Hippocampal formation (tissue), 2 donors: ENCODE measurements at regions not wholly inside any gene's neighbourhood (a gene's known extent, or its start where the extent isn't known, plus 50 kb on each side); places are given as distances from the start of the nearest gene placed in this dataset.
"Not testable (repeated sequence)": the region's sequence is repeated elsewhere in the genome, so short reads cannot be mapped to it uniquely, and the experiment has no call there.

Source experiments
- DNase-seq, 2 donors: peaks; one replicate each; lab custom pipeline; 2025; lab: John Stamatoyannopoulos, UW

GRCh38 chr21:27326301-27326700 lies 359.4 kb upstream of the ADAMTS5 start:
- DNase-seq, result no peak

- no peak for DNase-seq
Measured at GRCh38 chr21:27323331-27323730, 356.4 kb upstream of the ADAMTS5 start.

- peak in 1 of 2 donors; percentile 16 for DNase-seq
Measured at GRCh38 chr21:27321791-27322190, 354.9 kb upstream of the ADAMTS5 start.

GRCh38 chr21:27320868-27321267 lies 354.0 kb upstream of the ADAMTS5 start:
- peak in 1 of 2 donors; percentile 27 for DNase-seq

GRCh38 chr21:27317601-27318000 lies 350.7 kb upstream of the ADAMTS5 start:
- DNase-seq, result not testable (repeated sequence)

GRCh38 chr21:27315373-27315772 lies 348.5 kb upstream of the ADAMTS5 start:
- no peak for DNase-seq

GRCh38 chr21:27314131-27314530 lies 347.2 kb upstream of the ADAMTS5 start:
- no peak for DNase-seq

GRCh38 chr21:27306791-27307775 lies 340.2 kb upstream of the ADAMTS5 start:
- no peak for DNase-seq

- DNase-seq, result no peak
Measured at GRCh38 chr21:27306206-27306605, 339.3 kb upstream of the ADAMTS5 start.

GRCh38 chr21:27301220-27301619 lies 334.3 kb upstream of the ADAMTS5 start:
- DNase-seq, result no peak

GRCh38 chr21:27300770-27301169 lies 333.9 kb upstream of the ADAMTS5 start:
- no peak for DNase-seq

GRCh38 chr21:27298465-27298864 lies 331.6 kb upstream of the ADAMTS5 start:
- no peak for DNase-seq

GRCh38 chr21:27293239-27293638 lies 326.4 kb upstream of the ADAMTS5 start:
- no peak for DNase-seq

GRCh38 chr21:27292783-27293182 lies 325.9 kb upstream of the ADAMTS5 start:
- DNase-seq, result no peak

- DNase-seq, result no peak
Measured at GRCh38 chr21:27292229-27292628, 325.3 kb upstream of the ADAMTS5 start.

GRCh38 chr21:27291006-27291405 lies 324.1 kb upstream of the ADAMTS5 start:
- DNase-seq, result no peak

- no peak for DNase-seq
Measured at GRCh38 chr21:27290028-27290427, 323.1 kb upstream of the ADAMTS5 start.

GRCh38 chr21:27286760-27287159 lies 319.9 kb upstream of the ADAMTS5 start:
- no peak for DNase-seq

GRCh38 chr21:27277110-27277509 lies 310.2 kb upstream of the ADAMTS5 start:
- no peak for DNase-seq

GRCh38 chr21:27275294-27275927 lies 308.5 kb upstream of the ADAMTS5 start:
- no peak for DNase-seq

- no peak for DNase-seq
Measured at GRCh38 chr21:27269644-27270043, 302.8 kb upstream of the ADAMTS5 start.

- DNase-seq, result no peak
Measured at GRCh38 chr21:27268290-27268689, 301.4 kb upstream of the ADAMTS5 start.

GRCh38 chr21:27265949-27266348 lies 299.1 kb upstream of the ADAMTS5 start:
- no peak for DNase-seq
